Caco-2 (cell line): ENCODE measurements at regions not wholly inside any gene's neighbourhood (a gene's known extent, or its start where the extent isn't known, plus 50 kb on each side); places are given as distances from the start of the nearest gene placed in this dataset.

Source experiments
- BruUV-seq: library from RNA; stranded (reverse); fragments of 400-500 nt; replicated peaks from 2 replicates; lab custom pipeline; 2021; lab: Mats Ljungman, UMichigan
- CTCF ChIA-PET: fragments of 300-600 bp; sonication (Branson Sonifier 250); formaldehyde crosslinking; loops from one replicate; lab custom pipeline; 2022; ENCODE audit warnings: antibody characterized with exemption; lab: Charles Lee
- POLR2A ChIA-PET: fragments of 300-600 bp; sonication (Branson Sonifier 250); formaldehyde crosslinking; loops from one replicate; lab custom pipeline; 2022; ENCODE audit warnings: antibody characterized with exemption; lab: Charles Lee
- DNase-seq, 2 experiments: peaks; one replicate each; pipeline versions ENCODE4 v3.0.0 to v3.0.0-alpha.2; 2020 to 2022
- H3K27me3 ChIP-seq: replicated peaks from 2 replicates; pipeline ENCODE4 v1.6.0; 2011; ENCODE audit warnings: low read length; ENCODE audit not compliant: control insufficient read depth, insufficient read depth
- H3K36me3 ChIP-seq: 2 replicates; pipeline ENCODE4 v1.5.1; 2011; ENCODE audit warnings: low read length; ENCODE audit not compliant: control insufficient read depth, insufficient read depth
- H3K4me1 ChIP-seq: fragments of 250-450 bp; sonication (Bioruptor Pico); 2 replicates; pipeline ENCODE4 v1.5.1; 2020; ENCODE audit warnings: mild to moderate bottlenecking
- H3K4me3 ChIP-seq: 2 replicates; pipeline ENCODE4 v1.5.1; 2011; ENCODE audit warnings: low read depth, mild to moderate bottlenecking, control low read depth, low read length
- H3K9me3 ChIP-seq: fragments of 250-450 bp; sonication (Bioruptor Pico); 2 replicates; pipeline ENCODE4 v1.5.1; 2020; ENCODE audit warnings: mild to moderate bottlenecking, moderate library complexity
- H3K27ac Mint-ChIP-seq: one replicate; pipeline ENCODE4 v1.8.0; 2022; ENCODE audit warnings: mixed read lengths; ENCODE audit not compliant: unreplicated experiment
- H3K27me3 Mint-ChIP-seq: one replicate; pipeline ENCODE4 v1.8.0; 2022; ENCODE audit warnings: mixed read lengths; ENCODE audit not compliant: insufficient read depth, unreplicated experiment
- H3K36me3 Mint-ChIP-seq: one replicate; pipeline ENCODE4 v1.8.0; 2022; ENCODE audit warnings: mild to moderate bottlenecking, mixed read lengths; ENCODE audit not compliant: insufficient read depth, unreplicated experiment
- H3K4me1 Mint-ChIP-seq: one replicate; pipeline ENCODE4 v1.8.0; 2022; ENCODE audit warnings: low read depth, mixed read lengths; ENCODE audit not compliant: unreplicated experiment
- H3K4me3 Mint-ChIP-seq: one replicate; pipeline ENCODE4 v1.8.0; 2022; ENCODE audit warnings: mild to moderate bottlenecking, moderate library complexity, mixed read lengths; ENCODE audit not compliant: unreplicated experiment
- H3K9me3 Mint-ChIP-seq: one replicate; pipeline ENCODE4 v1.8.0; 2022; ENCODE audit warnings: mixed read lengths; ENCODE audit not compliant: unreplicated experiment
- intact Hi-C: fragments of 100-400 bp; cut with micrococcal nuclease; formaldehyde crosslinking; loops from one replicate; pipeline ENCODE4 v1.10.0; 2022; ENCODE audit not compliant: unreplicated experiment
- TF ChIP-seq, protein P1 (sequence below), 2 experiments: fragments of 200-600 bp in 1 of 2; IDR thresholded peaks; 1 replicate in 1 of 2; 2 replicates in 1 of 2; pipeline versions ENCODE4 v1.5.1 to v1.8.0; 2011 to 2022; ENCODE audit warnings: antibody characterized with exemption in 1 of 2, control low read depth in 1 of 2, inconsistent platforms in 1 of 2, low read depth in 1 of 2, low read length in 1 of 2, mild to moderate bottlenecking in 1 of 2, moderate library complexity in 1 of 2; ENCODE audit not compliant: insufficient read depth in 1 of 2, severe bottlenecking in 1 of 2, unreplicated experiment in 1 of 2

DNA sequence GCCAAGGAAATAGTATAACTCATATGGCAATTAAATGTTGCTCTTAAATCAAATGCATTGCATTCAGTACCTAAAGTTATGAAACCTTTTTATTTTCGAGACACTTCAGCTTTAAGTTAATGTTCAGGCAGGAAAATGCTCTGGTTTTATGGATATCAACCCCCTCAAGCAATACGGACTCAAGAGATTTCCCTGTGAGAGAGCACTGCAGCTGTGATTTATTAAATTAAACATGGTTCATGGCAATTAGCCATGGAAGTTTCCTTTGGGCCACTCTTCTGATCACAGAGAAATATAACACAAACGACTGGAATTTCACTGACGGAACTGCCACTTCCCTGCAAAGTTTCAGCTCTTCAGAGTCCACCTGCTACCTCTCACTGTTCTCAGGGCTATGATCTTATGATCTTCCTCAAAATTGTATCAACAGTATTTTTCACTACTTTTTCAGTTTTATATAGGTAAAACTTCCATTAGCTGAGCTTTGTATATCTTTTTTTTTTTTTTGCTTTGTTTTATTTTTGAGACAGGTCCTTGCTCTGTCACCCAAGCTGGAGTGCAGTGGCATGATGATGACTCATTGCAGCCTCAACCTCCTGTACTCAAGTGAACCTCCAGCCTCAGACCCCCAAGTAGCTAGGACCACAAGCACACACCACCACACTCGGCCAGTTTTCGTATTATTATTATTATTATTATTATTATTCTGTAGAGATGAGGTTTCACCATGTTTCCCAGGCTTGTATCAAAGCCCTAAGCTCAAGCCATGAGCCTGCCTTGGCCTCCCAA lies 923.1 kb upstream of the TMPRSS15 start:
- H3K36me3 ChIP-seq, result no peaks in the 10 kb centered on the region
- H3K27me3 ChIP-seq, result no peaks in the 10 kb centered on the region
- no peaks in the 10 kb centered on the region for H3K9me3 ChIP-seq
- TF ChIP-seq, protein P1, sequence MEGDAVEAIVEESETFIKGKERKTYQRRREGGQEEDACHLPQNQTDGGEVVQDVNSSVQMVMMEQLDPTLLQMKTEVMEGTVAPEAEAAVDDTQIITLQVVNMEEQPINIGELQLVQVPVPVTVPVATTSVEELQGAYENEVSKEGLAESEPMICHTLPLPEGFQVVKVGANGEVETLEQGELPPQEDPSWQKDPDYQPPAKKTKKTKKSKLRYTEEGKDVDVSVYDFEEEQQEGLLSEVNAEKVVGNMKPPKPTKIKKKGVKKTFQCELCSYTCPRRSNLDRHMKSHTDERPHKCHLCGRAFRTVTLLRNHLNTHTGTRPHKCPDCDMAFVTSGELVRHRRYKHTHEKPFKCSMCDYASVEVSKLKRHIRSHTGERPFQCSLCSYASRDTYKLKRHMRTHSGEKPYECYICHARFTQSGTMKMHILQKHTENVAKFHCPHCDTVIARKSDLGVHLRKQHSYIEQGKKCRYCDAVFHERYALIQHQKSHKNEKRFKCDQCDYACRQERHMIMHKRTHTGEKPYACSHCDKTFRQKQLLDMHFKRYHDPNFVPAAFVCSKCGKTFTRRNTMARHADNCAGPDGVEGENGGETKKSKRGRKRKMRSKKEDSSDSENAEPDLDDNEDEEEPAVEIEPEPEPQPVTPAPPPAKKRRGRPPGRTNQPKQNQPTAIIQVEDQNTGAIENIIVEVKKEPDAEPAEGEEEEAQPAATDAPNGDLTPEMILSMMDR (IDR thresholded peaks at IDR 0.05; ENCODE audit: insufficient read depth in 1 of 2, low read depth in 1 of 2, low read length in 1 of 2, severe bottlenecking in 1 of 2, unreplicated experiment in 1 of 2), result no peak
- intact Hi-C loops, result no loop called here
- ChIA-PET POLR2A (no interaction called here), CTCF (no interaction called here)
- BruUV-seq, result no TSS peak
- Mint-ChIP-seq H3K4me3 (no peak overlapping the region), H3K36me3 (no peaks in the 10 kb centered on the region), H3K4me1 (no peaks in the 10 kb centered on the region), H3K27me3 (no peaks in the 10 kb centered on the region), H3K27ac (no peak overlapping the region), H3K9me3 (no peaks in the 10 kb centered on the region)
- H3K4me3 ChIP-seq, result no peak overlapping the region
- no peak for DNase-seq
- H3K4me1 ChIP-seq, result no peaks in the 10 kb centered on the region

DNA sequence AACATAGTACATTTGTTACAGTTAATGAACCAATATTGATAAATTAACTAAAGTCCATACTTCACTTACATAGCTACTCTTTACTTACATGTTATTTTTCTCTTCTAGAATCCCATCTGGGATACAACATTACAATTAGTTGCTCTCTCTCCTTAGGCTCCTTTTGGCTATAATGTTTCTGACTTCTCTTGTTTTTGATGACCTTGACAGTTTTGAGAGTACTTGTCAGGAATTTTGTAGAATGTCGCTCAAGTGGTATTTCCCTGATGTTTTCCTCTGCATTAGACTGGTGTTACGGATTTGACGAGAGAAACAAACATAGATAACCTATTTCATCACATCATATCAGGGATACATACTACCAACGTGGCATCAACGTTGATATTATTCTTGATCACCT lies 925.4 kb upstream of the TMPRSS15 start:
- CTCF ChIA-PET, result no interaction called here
- TF ChIP-seq, protein P1 (IDR thresholded peaks at IDR 0.05; ENCODE audit: insufficient read depth in 1 of 2, low read depth in 1 of 2, low read length in 1 of 2, severe bottlenecking in 1 of 2, unreplicated experiment in 1 of 2), result no peak
- Mint-ChIP-seq H3K9me3 (no peaks in the 10 kb centered on the region), H3K27ac (no peak overlapping the region), H3K36me3 (no peaks in the 10 kb centered on the region), H3K4me1 (no peaks in the 10 kb centered on the region), H3K4me3 (no peak overlapping the region), H3K27me3 (no peaks in the 10 kb centered on the region)
- intact Hi-C loops, result no loop called here
- no peak for DNase-seq
- Histone ChIP-seq H3K27me3 (no peaks in the 10 kb centered on the region), H3K36me3 (no peaks in the 10 kb centered on the region), H3K4me3 (no peak overlapping the region), H3K9me3 (peaks cover 5% of the 10 kb centered on the region), H3K4me1 (no peaks in the 10 kb centered on the region)
- POLR2A ChIA-PET, result no interaction called here
- no TSS peak for BruUV-seq

DNA sequence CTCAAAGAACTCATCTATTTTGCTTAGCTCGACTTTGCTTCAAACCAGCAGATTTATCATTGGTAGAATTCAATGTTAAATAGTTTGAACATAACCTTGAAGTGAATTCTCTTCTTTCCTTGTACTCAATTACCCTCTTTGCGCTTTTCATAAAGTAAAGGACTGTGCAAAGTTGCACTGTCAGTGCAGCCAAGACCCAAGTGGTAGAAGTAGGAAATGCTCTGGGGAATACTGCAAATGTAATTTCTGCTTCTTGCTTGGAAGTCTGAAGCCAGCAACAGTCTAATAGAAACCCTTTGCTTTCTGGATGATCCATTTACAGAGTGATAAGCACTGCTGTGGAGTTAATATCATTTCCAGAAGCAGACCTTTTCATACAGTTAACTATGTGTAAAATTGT lies 936.7 kb upstream of the TMPRSS15 start:
- Mint-ChIP-seq H3K4me3 (no peak overlapping the region), H3K4me1 (no peaks in the 10 kb centered on the region), H3K27ac (no peak overlapping the region), H3K27me3 (no peaks in the 10 kb centered on the region), H3K36me3 (no peaks in the 10 kb centered on the region), H3K9me3 (no peaks in the 10 kb centered on the region)
- Histone ChIP-seq H3K4me1 (no peaks in the 10 kb centered on the region), H3K9me3 (no peaks in the 10 kb centered on the region), H3K36me3 (no peaks in the 10 kb centered on the region), H3K27me3 (no peaks in the 10 kb centered on the region), H3K4me3 (no peak overlapping the region)
- no peak for DNase-seq
- no TSS peak for BruUV-seq
- intact Hi-C loops, result no loop called here
- TF ChIP-seq, protein P1 (IDR thresholded peaks at IDR 0.05; ENCODE audit: insufficient read depth in 1 of 2, low read depth in 1 of 2, low read length in 1 of 2, severe bottlenecking in 1 of 2, unreplicated experiment in 1 of 2), result no peak
- ChIA-PET CTCF (no interaction called here), POLR2A (no interaction called here)
